DMS79 (cell line): ENCODE measurements at regions not wholly inside any gene's neighbourhood (a gene's known extent, or its start where the extent isn't known, plus 50 kb on each side); places are given as distances from the start of the nearest gene placed in this dataset.

Source experiments
- DNase-seq: peaks from one replicate; lab custom pipeline; 2025; lab: John Stamatoyannopoulos, UW

DNA sequence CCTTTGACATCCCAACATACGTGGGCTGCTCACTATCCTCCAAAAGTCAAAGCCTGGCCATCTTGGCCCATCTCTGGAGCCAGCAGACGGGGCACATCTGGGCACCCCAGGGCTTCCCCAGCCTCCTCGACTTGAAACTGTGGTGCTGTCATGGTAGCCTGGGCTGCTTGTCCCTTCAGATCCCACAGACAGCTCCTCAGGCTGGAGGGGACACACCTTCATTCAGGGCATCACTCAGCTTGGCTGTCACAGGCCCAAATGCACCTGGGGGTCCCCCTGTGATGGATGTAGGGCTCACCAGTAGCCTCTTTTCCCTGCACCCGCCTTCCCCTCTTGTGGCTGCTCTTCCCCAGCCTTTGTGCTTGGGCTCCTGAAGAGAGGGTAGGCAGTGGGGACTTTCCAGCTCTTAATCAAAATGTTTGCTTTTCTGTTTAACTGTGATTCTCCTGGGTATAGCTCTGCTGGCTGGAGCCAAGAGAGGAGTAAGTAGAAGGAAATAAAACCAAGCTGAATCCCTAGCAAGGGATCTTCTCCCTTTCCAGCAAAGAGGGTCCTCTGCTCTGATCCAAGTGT lies 92.3 kb downstream of the GYPC start:
- no peak for DNase-seq

- no peak for DNase-seq
These were observed 93.1 kb downstream of the GYPC start for GRCh38 chr2:126748929-126749518.

- DNase-seq: no peak
These were observed 93.6 kb downstream of the GYPC start for GRCh38 chr2:126749537-126749936.

GRCh38 chr2:126750506-126750905 lies 94.5 kb downstream of the GYPC start:
- DNase-seq: no peak

- no peak for DNase-seq
These were observed 95.5 kb downstream of the GYPC start for GRCh38 chr2:126751477-126751876.

GRCh38 chr2:126752876-126753275 lies 96.9 kb downstream of the GYPC start:
- DNase-seq: no peak

- DNase-seq: no peak
These were observed 97.7 kb downstream of the GYPC start for GRCh38 chr2:126753501-126754212.

DNA sequence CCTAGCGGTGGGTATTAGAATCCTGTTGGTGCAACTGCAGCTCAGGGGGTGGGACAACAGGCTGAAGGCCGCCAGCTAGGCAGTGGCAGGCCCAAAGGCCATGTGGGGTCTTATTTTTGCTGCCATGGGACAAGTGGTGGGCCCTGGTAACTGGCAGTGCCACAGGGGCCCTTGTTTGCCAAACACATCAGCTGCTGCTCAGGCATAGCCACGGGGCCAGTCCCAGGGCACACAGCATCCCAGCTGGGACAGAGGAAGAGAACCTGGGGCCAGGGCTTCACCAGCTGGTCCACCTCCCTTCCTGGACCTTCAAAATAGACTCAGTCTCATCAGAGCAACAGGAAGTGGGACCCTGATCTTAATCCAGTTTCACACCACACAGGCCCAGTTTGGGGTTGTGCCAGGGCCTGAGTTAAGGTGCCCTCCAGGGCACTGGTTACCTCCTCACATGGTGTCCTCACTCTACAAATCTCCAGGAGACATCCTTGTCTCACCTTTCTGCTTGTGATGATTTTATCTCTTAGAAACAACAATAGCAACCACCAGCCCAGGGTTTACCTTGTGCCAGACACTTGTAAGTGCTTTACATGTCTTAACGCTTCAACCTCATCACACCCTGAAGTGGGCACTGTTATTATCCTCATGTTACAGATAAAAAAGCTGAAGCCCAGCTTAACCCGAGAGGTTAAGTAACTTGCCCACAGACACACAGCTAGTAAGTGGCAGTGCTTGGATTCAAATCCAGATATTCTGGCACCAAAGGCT lies 98.5 kb downstream of the GYPC start:
- no peak for DNase-seq

DNA sequence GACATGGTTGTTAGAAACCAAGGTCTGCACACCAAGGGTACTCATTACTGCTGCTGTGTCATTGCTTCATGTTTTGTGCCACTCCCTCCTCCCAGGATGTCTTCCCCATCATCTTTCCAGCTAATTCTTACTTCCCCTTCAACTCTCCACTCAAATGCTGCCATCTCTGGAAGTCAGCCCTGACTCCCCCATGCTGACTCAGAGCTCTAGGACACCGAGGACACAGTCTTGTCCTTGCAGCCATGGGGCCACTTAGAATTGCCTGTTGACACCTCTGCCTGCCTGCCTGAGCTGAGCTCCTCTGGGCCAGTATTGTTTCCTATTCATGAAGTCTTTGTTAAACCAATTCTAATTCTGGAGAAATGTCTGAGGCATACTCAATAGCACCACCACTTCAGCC lies 100.2 kb downstream of the GYPC start:
- no peak for DNase-seq

GRCh38 chr2:126761256-126761980 lies 105.5 kb downstream of the GYPC start:
- no peak for DNase-seq

DNA sequence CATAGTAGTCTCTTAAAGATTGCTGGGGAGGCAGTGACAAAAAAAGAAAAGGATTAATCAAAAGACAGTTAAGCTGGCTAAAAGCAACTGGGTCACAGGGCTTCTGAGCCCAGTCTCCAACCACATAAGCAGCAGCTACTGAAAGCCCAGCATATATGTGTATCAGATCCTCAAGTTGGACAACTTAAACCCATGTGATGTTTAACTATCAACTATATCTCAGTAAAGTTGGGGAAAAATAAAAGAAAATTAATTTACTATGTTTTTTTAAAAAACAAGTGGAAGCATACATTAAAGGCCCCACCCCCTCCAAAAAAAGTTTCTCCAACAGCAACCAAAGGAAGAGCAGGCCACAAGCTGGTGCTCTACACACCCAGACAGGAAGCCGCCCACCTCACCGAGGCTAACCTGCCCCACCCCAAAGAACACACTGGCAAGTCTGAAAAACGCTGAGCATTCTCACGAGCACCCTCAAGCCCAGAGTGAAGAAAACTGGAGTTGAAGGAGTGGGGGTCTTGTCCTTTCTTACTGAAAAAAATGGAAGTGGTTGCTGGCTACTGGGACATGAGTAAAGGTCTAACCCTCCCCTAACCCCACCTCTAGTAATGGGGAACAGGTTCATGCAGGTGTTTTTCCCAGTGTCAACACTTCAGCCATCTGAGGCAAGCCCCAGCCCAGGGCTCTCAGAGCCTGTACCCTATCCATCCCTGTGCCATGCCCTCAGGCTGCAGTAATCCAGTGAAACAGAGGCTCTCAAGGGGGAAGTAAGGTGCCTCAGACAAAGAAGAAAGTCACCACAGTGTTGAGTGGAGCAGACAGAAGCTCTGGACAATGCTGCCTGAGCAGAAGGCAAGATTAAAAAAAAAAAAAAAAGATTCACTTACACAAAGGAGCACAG lies 106.3 kb downstream of the GYPC start:
- no peak for DNase-seq

- no peak for DNase-seq
These were observed 108.8 kb downstream of the GYPC start for GRCh38 chr2:126764686-126765265.

- DNase-seq: no peak
These were observed 109.4 kb downstream of the GYPC start for GRCh38 chr2:126765395-126765794.

DNA sequence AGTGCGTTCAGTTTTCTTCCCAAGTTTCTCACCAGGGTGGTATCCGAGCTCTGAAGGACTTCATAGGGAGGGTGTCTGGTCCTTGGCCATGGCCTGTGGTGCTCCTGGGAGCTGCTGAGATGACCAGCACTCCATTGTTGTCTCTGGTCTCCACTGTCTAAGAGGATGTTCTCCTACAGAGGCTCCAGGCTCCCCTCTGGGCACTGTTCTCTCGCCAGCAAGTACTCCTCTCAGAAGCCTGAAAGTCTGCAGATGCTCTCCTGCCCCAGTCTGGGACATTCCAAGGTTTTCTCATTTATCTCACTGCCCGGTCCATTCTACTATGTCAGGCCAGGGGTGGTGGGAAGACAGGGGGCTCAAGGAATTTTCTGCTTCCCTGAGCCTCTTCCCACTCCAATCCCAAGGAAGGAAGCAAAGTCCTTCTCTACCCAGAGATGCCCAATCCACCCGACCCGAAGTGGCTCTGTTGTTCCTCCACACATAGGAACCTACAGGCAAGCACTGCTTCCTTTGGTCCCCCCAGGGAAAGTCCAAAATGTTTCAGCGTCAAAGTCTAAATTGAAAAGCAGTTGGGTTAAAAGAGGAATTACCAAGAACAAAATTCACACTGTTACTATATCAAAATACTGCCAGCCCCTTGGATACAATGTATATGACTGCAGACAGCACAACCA lies 110.5 kb downstream of the GYPC start:
- no peak for DNase-seq

- no peak for DNase-seq
These were observed 111.0 kb downstream of the GYPC start for GRCh38 chr2:126766969-126767296.

DNA sequence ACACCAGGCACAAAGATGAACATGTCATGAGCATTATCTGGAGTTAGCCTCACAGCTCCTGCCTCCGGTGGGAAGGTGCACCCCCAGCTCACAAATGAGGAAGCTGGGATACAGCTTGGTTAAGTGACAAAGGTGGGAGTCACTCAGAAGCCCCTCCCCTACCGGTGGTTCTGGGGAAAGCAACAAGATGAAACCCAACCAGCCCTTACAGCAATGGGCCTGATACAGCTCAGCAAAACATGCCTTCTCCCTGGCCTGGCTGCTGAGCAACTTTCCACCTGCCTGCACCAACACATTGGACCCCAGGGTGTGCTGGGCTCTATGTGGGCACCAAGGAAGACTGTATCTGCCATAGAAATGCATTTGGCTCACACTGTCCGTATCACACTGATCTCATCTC lies 113.2 kb downstream of the GYPC start:
- no peak for DNase-seq

DNA sequence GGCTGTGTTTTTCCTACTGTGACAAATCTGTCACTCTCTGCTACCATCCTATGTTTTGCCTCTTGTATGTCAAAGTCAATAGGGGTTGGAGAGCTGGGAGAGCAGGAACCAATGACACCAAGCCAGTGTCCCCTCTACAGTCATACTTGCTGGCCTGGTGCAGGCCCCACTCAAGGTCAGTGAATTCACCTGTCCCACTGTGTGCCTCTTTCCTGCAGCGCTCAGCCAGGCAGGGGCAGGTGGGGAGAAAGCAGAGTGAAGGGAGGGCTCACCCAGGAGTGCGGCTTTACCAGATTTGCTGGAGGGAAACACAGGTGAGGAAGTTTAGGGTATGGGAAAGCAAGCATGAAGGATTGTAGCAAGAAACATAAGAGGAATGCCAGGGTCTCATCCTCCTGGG lies 114.5 kb downstream of the GYPC start:
- DNase-seq: no peak

- no peak for DNase-seq
These were observed 115.1 kb downstream of the GYPC start for GRCh38 chr2:126771094-126771493.

- DNase-seq: no peak
These were observed 115.7 kb downstream of the GYPC start for GRCh38 chr2:126771501-126772195.

DNA sequence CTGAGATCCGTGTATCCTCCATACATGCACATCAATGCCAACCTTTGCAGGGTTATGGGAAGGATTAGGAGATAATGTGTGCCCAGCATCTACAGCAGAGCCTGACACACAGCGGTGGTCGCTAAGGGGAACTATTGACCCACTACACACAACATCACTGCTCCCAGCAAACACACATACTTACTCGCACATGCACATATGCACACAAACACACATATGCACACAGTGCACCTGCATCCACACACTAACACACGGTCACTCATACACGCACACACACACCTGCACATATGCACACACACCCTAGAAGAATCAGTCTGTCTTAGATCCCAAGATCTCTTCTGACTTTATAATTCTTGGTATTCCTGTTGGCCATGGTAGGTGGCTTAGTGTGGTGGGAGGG lies 118.3 kb downstream of the GYPC start:
- no peak for DNase-seq
